ENCODE measurements at regions not wholly inside any gene's neighbourhood (a gene's known extent, or its start where the extent isn't known, plus 50 kb on each side); places are given as distances from the start of the nearest gene placed in this dataset.

DNA sequence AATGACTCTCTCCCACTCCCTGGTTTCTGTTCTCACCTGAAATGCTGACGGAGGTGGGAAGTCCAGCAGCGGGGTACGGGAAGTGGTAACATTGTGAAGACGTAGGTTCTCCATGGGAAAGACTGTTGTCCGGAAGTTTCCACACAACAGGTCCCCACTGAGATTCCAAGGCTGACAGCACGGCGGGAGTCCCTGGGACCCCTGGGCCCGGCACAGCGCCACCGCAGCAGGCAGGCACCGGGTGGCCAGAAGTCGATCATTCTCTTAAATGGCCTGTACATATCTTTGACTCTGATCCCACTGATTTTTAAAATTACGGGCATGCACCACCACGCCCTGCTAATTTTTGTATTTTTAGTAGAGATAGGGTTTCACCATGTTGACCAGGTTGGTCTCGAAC is 201.0 kb upstream of the SALL3 start:
- Histone ChIP-seq H3K4me3 (ENCODE audit: low read depth, low read length) (no peak overlapping the region), H3K27me3 (no peaks in the 10 kb centered on the region), H3K4me1 (no peaks in the 10 kb centered on the region), H3K36me3 (no peaks in the 10 kb centered on the region), H3K9me3 (no peaks in the 10 kb centered on the region)
- DNase-seq = no peak
- TF ChIP-seq, protein P1, sequence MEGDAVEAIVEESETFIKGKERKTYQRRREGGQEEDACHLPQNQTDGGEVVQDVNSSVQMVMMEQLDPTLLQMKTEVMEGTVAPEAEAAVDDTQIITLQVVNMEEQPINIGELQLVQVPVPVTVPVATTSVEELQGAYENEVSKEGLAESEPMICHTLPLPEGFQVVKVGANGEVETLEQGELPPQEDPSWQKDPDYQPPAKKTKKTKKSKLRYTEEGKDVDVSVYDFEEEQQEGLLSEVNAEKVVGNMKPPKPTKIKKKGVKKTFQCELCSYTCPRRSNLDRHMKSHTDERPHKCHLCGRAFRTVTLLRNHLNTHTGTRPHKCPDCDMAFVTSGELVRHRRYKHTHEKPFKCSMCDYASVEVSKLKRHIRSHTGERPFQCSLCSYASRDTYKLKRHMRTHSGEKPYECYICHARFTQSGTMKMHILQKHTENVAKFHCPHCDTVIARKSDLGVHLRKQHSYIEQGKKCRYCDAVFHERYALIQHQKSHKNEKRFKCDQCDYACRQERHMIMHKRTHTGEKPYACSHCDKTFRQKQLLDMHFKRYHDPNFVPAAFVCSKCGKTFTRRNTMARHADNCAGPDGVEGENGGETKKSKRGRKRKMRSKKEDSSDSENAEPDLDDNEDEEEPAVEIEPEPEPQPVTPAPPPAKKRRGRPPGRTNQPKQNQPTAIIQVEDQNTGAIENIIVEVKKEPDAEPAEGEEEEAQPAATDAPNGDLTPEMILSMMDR (IDR thresholded peaks at IDR 0.05; ENCODE audit: low read depth, low read length) = no peak

DNA sequence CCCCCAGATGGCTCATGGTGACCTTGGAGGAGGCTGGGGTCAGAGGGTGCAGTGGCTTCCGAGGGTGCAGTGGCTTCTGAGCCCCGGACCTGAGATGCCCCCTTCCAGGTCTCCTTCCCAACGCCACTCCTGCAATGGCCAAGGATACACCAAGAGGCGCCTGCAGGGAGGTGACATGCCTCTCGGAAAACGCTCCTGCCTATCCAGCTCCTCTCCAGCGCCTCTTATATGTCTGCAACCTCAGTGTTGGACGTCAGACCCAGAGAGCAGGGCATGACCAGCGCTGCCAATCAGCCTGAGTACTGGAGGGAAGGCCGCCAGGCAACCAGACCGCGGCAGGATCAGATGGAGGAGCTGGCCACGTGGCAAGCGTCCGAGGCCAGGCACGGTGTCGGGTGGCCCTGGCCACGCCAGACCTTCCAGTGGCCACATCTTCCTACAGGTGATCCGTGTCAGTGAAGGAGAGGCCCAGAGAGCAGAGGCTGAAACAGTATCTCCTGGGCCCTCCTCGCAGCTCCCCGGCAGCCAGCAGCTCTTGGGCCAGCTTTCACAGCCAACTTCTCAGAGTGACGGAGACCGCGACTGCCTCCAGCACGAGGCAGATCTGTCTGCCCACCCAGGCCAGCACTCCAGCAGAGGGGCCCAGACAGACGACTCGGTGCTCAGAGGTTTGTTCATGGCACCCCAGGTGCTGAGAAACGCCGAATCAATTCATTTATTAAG is 199.5 kb upstream of the SALL3 start:
- TF ChIP-seq, protein P1 (IDR thresholded peaks at IDR 0.05; ENCODE audit: low read depth, low read length) = no peak
- H3K4me3 ChIP-seq (ENCODE audit: low read depth, low read length) = no peak overlapping the region
- no peaks in the 10 kb centered on the region for H3K27me3 ChIP-seq
- DNase-seq = no peak
- no peaks in the 10 kb centered on the region for H3K4me1 ChIP-seq
- no peaks in the 10 kb centered on the region for H3K9me3 ChIP-seq
- H3K36me3 ChIP-seq = no peaks in the 10 kb centered on the region

DNA sequence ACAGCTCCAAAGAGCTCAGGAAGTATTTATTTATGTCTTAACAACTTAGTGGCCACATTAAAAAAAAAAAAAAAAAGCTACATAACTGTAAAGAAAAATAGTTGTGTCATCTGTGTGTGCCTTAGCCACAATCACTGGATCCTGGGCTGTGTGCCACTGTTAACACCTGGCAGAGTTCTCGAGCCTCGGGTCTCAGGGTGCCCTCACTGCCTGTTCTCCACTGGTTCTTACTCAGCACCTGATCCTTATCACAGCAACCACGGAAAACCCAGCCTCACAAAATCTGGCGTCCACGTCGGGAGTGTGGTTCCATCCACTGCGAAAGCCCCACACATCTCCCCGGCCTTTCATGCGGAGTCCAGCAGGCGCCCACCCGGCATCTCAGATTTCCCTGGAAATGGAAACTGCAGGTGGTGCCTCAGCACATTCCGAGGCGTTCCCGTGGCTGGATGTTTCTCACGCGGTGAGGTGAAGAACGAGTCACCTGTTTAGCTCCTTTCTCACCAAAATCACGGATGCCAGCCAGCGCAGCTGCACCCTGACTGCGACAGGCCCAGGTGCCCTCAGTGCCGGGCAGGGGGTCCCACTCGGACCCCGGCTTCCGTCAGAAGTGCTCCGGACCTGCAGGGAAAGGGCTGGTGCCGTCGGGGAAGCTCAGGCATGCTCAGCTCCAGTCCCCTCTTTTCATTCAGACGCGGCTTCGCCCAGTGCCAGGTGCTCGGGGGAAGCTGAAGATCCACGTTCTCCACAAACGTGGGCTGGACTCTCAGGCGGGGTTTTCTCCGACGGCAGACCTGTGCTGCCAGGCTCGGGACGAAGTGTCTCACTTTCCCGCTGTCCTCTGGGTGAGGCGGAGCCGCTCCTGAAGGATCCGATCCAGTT is 198.7 kb upstream of the SALL3 start:
- no peak overlapping the region for H3K4me3 ChIP-seq (ENCODE audit: low read depth, low read length)
- no peaks in the 10 kb centered on the region for H3K36me3 ChIP-seq
- DNase-seq = no peak
- H3K27me3 ChIP-seq = no peaks in the 10 kb centered on the region
- no peaks in the 10 kb centered on the region for H3K4me1 ChIP-seq
- TF ChIP-seq, protein P1 (IDR thresholded peaks at IDR 0.05; ENCODE audit: low read depth, low read length) = no peak
- H3K9me3 ChIP-seq = no peaks in the 10 kb centered on the region

DNA sequence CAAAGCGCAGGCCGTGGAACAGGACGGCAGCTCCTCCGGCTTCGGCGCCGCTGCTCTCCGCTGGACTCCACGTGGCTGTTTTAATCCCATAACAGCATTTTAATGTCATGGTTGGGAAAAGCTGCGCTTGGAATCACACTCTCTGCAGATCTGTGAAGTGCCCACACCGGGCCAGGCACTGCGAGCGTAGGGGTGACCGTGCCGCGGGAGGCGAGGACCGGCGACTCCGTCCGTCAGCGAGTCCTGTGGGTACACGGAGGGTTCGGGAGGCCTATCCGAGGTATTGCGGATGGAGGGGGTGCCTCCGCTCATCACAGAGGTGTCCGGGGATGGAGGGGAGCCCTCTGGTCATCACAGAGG is 198.0 kb upstream of the SALL3 start:
- Histone ChIP-seq H3K9me3 (no peaks in the 10 kb centered on the region), H3K4me1 (no peaks in the 10 kb centered on the region), H3K4me3 (ENCODE audit: low read depth, low read length) (no peak overlapping the region), H3K36me3 (no peaks in the 10 kb centered on the region), H3K27me3 (no peaks in the 10 kb centered on the region)
- TF ChIP-seq, protein P1 (IDR thresholded peaks at IDR 0.05; ENCODE audit: low read depth, low read length) = no peak
- DNase-seq = no peak

DNA sequence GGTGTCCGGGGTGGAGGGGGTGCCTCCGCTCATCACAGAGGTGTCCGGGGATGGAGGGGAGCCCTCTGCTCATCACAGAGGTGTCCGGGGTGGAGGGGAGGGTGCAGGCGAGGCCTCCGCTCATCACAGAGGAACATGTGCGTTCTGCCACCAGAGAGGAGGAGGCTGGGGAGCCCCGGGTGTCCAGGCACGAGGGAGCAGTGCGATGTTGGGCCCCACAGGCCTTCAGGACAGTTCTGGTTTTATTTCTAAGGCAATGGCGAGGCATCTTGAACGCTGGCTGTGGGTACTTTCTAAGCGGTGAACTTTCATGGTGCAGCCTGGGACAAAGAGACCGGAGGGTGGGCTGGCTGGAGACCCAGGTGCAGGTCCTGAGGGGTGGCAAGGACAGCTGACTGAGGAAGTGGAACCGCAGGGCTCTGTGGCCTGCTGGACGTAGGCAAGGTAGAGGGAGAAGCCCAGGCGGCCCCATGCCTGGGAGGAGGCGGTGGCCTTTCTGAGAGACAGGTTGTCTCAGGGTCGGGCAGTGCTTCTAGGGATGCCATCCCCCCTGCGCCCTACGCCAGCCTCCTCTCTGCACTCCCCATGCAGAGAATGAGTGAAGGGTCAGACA is 196.6 kb upstream of the SALL3 start:
- H3K36me3 ChIP-seq = no peaks in the 10 kb centered on the region
- H3K9me3 ChIP-seq = no peaks in the 10 kb centered on the region
- H3K27me3 ChIP-seq = no peaks in the 10 kb centered on the region
- TF ChIP-seq, protein P1 (IDR thresholded peaks at IDR 0.05; ENCODE audit: low read depth, low read length) = no peak
- no peak overlapping the region for H3K4me3 ChIP-seq (ENCODE audit: low read depth, low read length)
- H3K4me1 ChIP-seq = no peaks in the 10 kb centered on the region
- DNase-seq = no peak

All from BE2C (cell line).